SJSA1 (cell line): ENCODE measurements at regions not wholly inside any gene's neighbourhood (a gene's known extent, or its start where the extent isn't known, plus 50 kb on each side); places are given as distances from the start of the nearest gene placed in this dataset.

Experiments used
- DNase-seq, 2 experiments: peaks; one replicate each; pipeline ENCODE4 v3.0.0-alpha.2; 2015 to 2020; ENCODE audit warnings: low spot score in 2 of 2, low read depth in 1 of 2
- H3K27ac ChIP-seq: fragments of 250-450 bp; sonication (Bioruptor Pico); 2 replicates; pipeline ENCODE4 v1.5.1; 2020; ENCODE audit warnings: mild to moderate bottlenecking, moderate library complexity
- H3K27me3 ChIP-seq: fragments of 250-450 bp; sonication (Bioruptor Pico); replicated peaks from 2 replicates; pipeline ENCODE4 v1.5.1; 2020; ENCODE audit warnings: mild to moderate bottlenecking, moderate library complexity
- H3K36me3 ChIP-seq: fragments of 250-450 bp; sonication (Bioruptor Pico); 2 replicates; pipeline ENCODE4 v1.5.1; 2020; ENCODE audit warnings: mild to moderate bottlenecking
- H3K4me1 ChIP-seq: fragments of 250-450 bp; sonication (Bioruptor Pico); replicated peaks from 2 replicates; pipeline ENCODE4 v1.6.1; 2021; ENCODE audit warnings: mild to moderate bottlenecking
- H3K4me3 ChIP-seq: fragments of 250-450 bp; sonication (Bioruptor Pico); 2 replicates; pipeline ENCODE4 v1.5.1; 2020; ENCODE audit warnings: mild to moderate bottlenecking
- H3K9me3 ChIP-seq: fragments of 250-450 bp; sonication (Bioruptor Pico); replicated peaks from 2 replicates; pipeline ENCODE4 v1.5.1; 2020; ENCODE audit warnings: mild to moderate bottlenecking

- Histone ChIP-seq H3K4me3 (no peak overlapping the region), H3K27me3 (no peaks in the 10 kb centered on the region), H3K4me1 (no peaks in the 10 kb centered on the region), H3K36me3 (0 out of 2 replicates have a peak, but pooled peaks cover 3% of the 10 kb centered on the region), H3K9me3 (no peaks in the 10 kb centered on the region), H3K27ac (no peak overlapping the region)
- no peak for DNase-seq
Measured at GRCh38 chr13:73715911-73716510, 418.2 kb downstream of the KLF12 start.

DNA sequence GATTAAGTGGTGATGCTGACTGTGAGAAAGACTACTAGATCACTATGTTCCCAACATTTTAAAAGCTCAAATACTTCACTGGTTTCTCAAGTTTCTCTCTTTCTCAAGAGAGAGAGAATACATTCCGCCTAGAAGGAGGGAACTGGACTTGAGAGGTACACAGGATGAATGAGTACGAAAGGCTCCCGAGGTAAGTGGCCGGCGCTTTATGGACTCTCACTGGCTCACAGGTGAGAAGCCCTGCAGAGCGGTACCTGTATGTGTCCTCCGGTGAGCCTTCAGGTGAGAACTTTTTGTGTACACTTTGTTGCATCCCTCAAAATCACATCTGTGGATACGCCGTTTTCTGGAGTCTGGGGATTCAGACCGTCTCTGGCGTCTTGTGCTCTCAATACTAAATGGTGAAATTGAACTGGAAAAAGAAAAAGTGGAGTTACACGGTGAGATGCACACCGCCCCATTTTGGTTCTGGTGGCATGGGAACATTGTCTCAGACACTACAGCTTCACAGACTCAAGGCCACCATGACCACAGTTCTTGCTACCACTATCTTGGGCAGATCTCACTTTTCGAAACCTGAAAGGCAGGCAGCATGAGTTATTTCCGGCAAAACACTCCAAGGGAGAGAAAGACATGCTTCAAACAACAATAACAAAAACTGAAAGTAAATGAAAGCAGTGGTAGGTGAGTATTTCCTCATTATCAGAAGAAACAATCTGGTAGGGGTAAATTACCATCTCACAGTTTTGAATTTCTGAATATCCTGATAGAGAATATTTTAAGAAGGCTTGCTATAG lies 418.9 kb downstream of the KLF12 start:
- no peaks in the 10 kb centered on the region for H3K27me3 ChIP-seq
- H3K27ac ChIP-seq, result no peak overlapping the region
- H3K36me3 ChIP-seq, result 0 out of 2 replicates have a peak, but pooled peaks cover 3% of the 10 kb centered on the region
- DNase-seq, result no peak
- H3K4me3 ChIP-seq, result no peak overlapping the region
- H3K4me1 ChIP-seq, result no peaks in the 10 kb centered on the region
- H3K9me3 ChIP-seq, result no peaks in the 10 kb centered on the region

- no peaks in the 10 kb centered on the region for H3K9me3 ChIP-seq
- no peak overlapping the region for H3K4me3 ChIP-seq
- 0 out of 2 replicates have a peak, but pooled peaks cover 3% of the 10 kb centered on the region for H3K36me3 ChIP-seq
- H3K4me1 ChIP-seq, result no peaks in the 10 kb centered on the region
- no peaks in the 10 kb centered on the region for H3K27me3 ChIP-seq
- H3K27ac ChIP-seq, result no peak overlapping the region
- DNase-seq, result no peak
Measured at GRCh38 chr13:73714522-73714921, 419.7 kb downstream of the KLF12 start.

- H3K4me3 ChIP-seq, result no peak overlapping the region
- H3K9me3 ChIP-seq, result no peaks in the 10 kb centered on the region
- no peaks in the 10 kb centered on the region for H3K27me3 ChIP-seq
- H3K4me1 ChIP-seq, result no peaks in the 10 kb centered on the region
- no peak overlapping the region for H3K27ac ChIP-seq
- DNase-seq, result peak; percentile 25 to 42
- 0 out of 2 replicates have a peak, but pooled peaks cover 3% of the 10 kb centered on the region for H3K36me3 ChIP-seq
Measured at GRCh38 chr13:73708393-73708985, 425.7 kb downstream of the KLF12 start.

- Histone ChIP-seq H3K9me3 (no peaks in the 10 kb centered on the region), H3K27me3 (no peaks in the 10 kb centered on the region), H3K27ac (no peak overlapping the region), H3K4me3 (no peak overlapping the region), H3K4me1 (no peaks in the 10 kb centered on the region), H3K36me3 (no peaks in the 10 kb centered on the region)
- no peak for DNase-seq
Measured at GRCh38 chr13:73704587-73704986, 429.6 kb downstream of the KLF12 start.

DNA sequence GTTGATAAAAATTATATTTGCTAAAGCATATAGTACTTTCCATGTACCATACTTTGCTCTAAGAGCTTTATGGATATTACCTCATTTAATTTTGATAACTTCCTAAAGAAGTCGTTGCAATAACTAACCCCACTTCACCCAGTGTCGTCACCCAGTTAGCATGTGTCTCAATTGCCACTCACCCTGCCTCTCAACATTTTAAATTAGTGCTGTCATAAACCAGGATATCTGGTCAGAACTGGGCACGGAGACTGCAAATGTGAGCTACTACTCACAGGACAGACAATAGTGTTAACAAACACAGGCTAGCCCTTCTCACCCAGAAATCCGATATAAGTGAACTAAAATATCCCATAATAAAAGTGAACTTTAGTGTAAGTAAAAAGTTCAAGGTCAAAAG lies 430.6 kb downstream of the KLF12 start:
- H3K9me3 ChIP-seq, result no peaks in the 10 kb centered on the region
- no peaks in the 10 kb centered on the region for H3K4me1 ChIP-seq
- no peak overlapping the region for H3K27ac ChIP-seq
- H3K27me3 ChIP-seq, result no peaks in the 10 kb centered on the region
- H3K4me3 ChIP-seq, result no peak overlapping the region
- DNase-seq, result no peak
- no peaks in the 10 kb centered on the region for H3K36me3 ChIP-seq

GRCh38 chr13:73702419-73703071 lies 431.7 kb downstream of the KLF12 start:
- Histone ChIP-seq H3K36me3 (no peaks in the 10 kb centered on the region), H3K27me3 (no peaks in the 10 kb centered on the region), H3K27ac (no peak overlapping the region), H3K4me3 (no peak overlapping the region), H3K9me3 (no peaks in the 10 kb centered on the region), H3K4me1 (no peaks in the 10 kb centered on the region)
- DNase-seq, result no peak

GRCh38 chr13:73701160-73701559 lies 433.0 kb downstream of the KLF12 start:
- Histone ChIP-seq H3K4me1 (no peaks in the 10 kb centered on the region), H3K27ac (no peak overlapping the region), H3K4me3 (no peak overlapping the region), H3K36me3 (no peaks in the 10 kb centered on the region), H3K27me3 (no peaks in the 10 kb centered on the region), H3K9me3 (no peaks in the 10 kb centered on the region)
- no peak for DNase-seq

- H3K4me3 ChIP-seq, result no peak overlapping the region
- H3K27ac ChIP-seq, result peak overlapping the region; percentile 28; the same call in 1 of the 2 replicates
- no peaks in the 10 kb centered on the region for H3K4me1 ChIP-seq
- DNase-seq, result no peak
- no peaks in the 10 kb centered on the region for H3K27me3 ChIP-seq
- H3K36me3 ChIP-seq, result no peaks in the 10 kb centered on the region
- H3K9me3 ChIP-seq, result no peaks in the 10 kb centered on the region
Measured at GRCh38 chr13:73698859-73699258, 435.3 kb downstream of the KLF12 start.

- no peak overlapping the region for H3K27ac ChIP-seq
Measured at GRCh38 chr13:73697166-73697565, 437.0 kb downstream of the KLF12 start.

GRCh38 chr13:73696713-73697112 lies 437.5 kb downstream of the KLF12 start:
- no peaks in the 10 kb centered on the region for H3K4me1 ChIP-seq
- no peak overlapping the region for H3K27ac ChIP-seq
- H3K27me3 ChIP-seq, result no peaks in the 10 kb centered on the region
- no peaks in the 10 kb centered on the region for H3K36me3 ChIP-seq
- DNase-seq, result no peak
- no peaks in the 10 kb centered on the region for H3K9me3 ChIP-seq
- no peak overlapping the region for H3K4me3 ChIP-seq

More at GRCh38 chr13:73697166-73697565, 437.0 kb downstream of the KLF12 start:
- Histone ChIP-seq H3K27me3 (no peaks in the 10 kb centered on the region), H3K4me3 (no peak overlapping the region), H3K9me3 (no peaks in the 10 kb centered on the region), H3K4me1 (no peaks in the 10 kb centered on the region), H3K36me3 (no peaks in the 10 kb centered on the region)
- DNase-seq, result no peak

- Histone ChIP-seq H3K27me3 (no peaks in the 10 kb centered on the region), H3K36me3 (no peaks in the 10 kb centered on the region), H3K9me3 (no peaks in the 10 kb centered on the region), H3K4me1 (no peaks in the 10 kb centered on the region), H3K27ac (no peak overlapping the region), H3K4me3 (no peak overlapping the region)
- no peak for DNase-seq
Measured at GRCh38 chr13:73696271-73696670, 437.9 kb downstream of the KLF12 start.

DNA sequence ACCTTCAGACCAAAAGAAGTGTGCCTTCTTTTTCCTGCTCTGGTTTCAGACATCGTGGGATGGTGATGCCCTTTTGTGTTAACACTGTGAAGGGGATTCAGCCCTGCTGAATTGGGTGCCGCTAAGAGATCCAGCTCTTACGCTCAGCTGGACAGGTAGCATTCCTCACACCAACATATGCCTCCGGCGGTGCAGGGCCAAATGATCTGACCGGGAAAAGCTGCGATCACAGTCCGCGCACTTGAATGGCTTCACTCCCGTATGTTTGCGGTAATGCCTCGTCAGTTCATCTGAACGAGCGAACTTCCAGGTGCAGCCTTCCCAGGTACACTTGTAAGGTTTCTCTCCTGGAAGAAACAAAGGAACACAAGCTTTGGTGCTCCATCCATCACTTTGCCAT lies 438.9 kb downstream of the KLF12 start:
- no peaks in the 10 kb centered on the region for H3K9me3 ChIP-seq
- no peak overlapping the region for H3K4me3 ChIP-seq
- DNase-seq, result no peak
- H3K36me3 ChIP-seq, result no peaks in the 10 kb centered on the region
- no peaks in the 10 kb centered on the region for H3K27me3 ChIP-seq
- H3K4me1 ChIP-seq, result no peaks in the 10 kb centered on the region
- H3K27ac ChIP-seq, result no peak overlapping the region

DNA sequence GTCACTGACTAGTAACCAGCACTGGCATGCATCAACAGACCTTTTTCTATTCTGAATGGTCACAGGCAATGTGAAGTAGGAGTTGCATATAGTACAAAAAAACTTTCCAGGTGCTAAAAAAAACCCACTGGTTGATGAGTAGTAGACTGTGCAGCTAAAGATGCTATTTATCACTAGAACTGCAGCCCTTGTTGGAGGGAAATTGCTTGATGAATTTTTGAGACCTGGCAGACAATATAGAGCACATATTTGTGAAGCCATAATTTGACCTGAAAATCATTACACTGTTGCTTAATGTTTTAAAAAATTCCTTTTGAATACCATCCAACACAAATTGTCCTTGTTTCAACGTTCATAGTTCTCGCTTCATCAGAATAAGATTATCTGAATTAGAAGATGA lies 441.0 kb downstream of the KLF12 start:
- no peak overlapping the region for H3K4me3 ChIP-seq
- H3K27me3 ChIP-seq, result no peaks in the 10 kb centered on the region
- no peaks in the 10 kb centered on the region for H3K36me3 ChIP-seq
- H3K4me1 ChIP-seq, result no peaks in the 10 kb centered on the region
- H3K27ac ChIP-seq, result no peak overlapping the region
- DNase-seq, result no peak
- no peaks in the 10 kb centered on the region for H3K9me3 ChIP-seq
